GM23248 (cell line): ENCODE measurements at regions not wholly inside any gene's neighbourhood (a gene's known extent, or its start where the extent isn't known, plus 50 kb on each side); places are given as distances from the start of the nearest gene placed in this dataset.

Source experiments
- DNase-seq: peaks from one replicate; pipeline ENCODE4 v3.0.0-alpha.2; 2015
- H2AFZ ChIP-seq: fragments of 200-600 bp; sonication (generic); 2 replicates; pipeline ENCODE4 v1.6.1; 2016; ENCODE audit warnings: antibody characterized with exemption
- H3F3A ChIP-seq: fragments of 200-600 bp; sonication (generic); 2 replicates; pipeline ENCODE4 v1.6.1; 2016; ENCODE audit warnings: mild to moderate bottlenecking, antibody characterized with exemption, mixed run types; ENCODE audit not compliant: insufficient read depth
- H3K27ac ChIP-seq: fragments of 200-600 bp; sonication (generic); 2 replicates; pipeline ENCODE4 v1.5.1; 2016; ENCODE audit warnings: mild to moderate bottlenecking
- H3K27me3 ChIP-seq: fragments of 200-600 bp; sonication (generic); replicated peaks from 2 replicates; pipeline ENCODE4 v1.6.1; 2016; ENCODE audit warnings: mild to moderate bottlenecking; ENCODE audit not compliant: insufficient read depth
- H3K36me3 ChIP-seq: fragments of 200-600 bp; sonication (generic); 2 replicates; pipeline ENCODE4 v1.6.1; 2016; ENCODE audit warnings: low read depth, mild to moderate bottlenecking
- H3K4me1 ChIP-seq: fragments of 200-600 bp; sonication (generic); 2 replicates; pipeline ENCODE4 v1.6.1; 2016; ENCODE audit warnings: mild to moderate bottlenecking; ENCODE audit not compliant: insufficient read depth
- H3K4me2 ChIP-seq: fragments of 200-600 bp; sonication (generic); one replicate; pipeline ENCODE4 v1.6.1; 2016; ENCODE audit warnings: mild to moderate bottlenecking; ENCODE audit not compliant: unreplicated experiment
- H3K4me3 ChIP-seq: fragments of 200-600 bp; sonication (generic); 2 replicates; pipeline ENCODE4 v1.5.1; 2016; ENCODE audit warnings: mild to moderate bottlenecking
- H3K79me2 ChIP-seq: fragments of 200-600 bp; sonication (generic); 2 replicates; pipeline ENCODE4 v1.6.1; 2016; ENCODE audit warnings: mild to moderate bottlenecking; ENCODE audit not compliant: insufficient read depth
- H3K9ac ChIP-seq: fragments of 200-600 bp; sonication (generic); 2 replicates; pipeline ENCODE4 v1.6.1; 2016; ENCODE audit warnings: mild to moderate bottlenecking
- H3K9me2 ChIP-seq: fragments of 200-600 bp; sonication (generic); 2 replicates; pipeline ENCODE4 v1.6.1; 2016; ENCODE audit warnings: mixed run types, mild to moderate bottlenecking, moderate library complexity; ENCODE audit not compliant: insufficient read depth
- H3K9me3 ChIP-seq: fragments of 200-600 bp; sonication (generic); one replicate; pipeline ENCODE4 v1.6.1; 2017; ENCODE audit warnings: low read depth
- H4K20me1 ChIP-seq: fragments of 200-600 bp; sonication (generic); 2 replicates; pipeline ENCODE4 v1.6.0; 2016; ENCODE audit not compliant: insufficient read depth
- EZH2 ChIP-seq: fragments of 200-600 bp; sonication (generic); IDR thresholded peaks from 2 replicates; pipeline ENCODE4 v1.6.1; 2018; ENCODE audit warnings: antibody characterized with exemption, mild to moderate bottlenecking; ENCODE audit not compliant: insufficient read depth, poor library complexity, severe bottlenecking
- EZH2phosphoT487 ChIP-seq: fragments of 200-600 bp; sonication (generic); IDR thresholded peaks from 2 replicates; pipeline ENCODE4 v1.6.1; 2018; ENCODE audit warnings: antibody characterized with exemption, moderate library complexity, mild to moderate bottlenecking, low read depth; ENCODE audit not compliant: insufficient read depth
- WGBS, 2 experiments: methylation state at CpG; one replicate each; pipeline ENCODE4 v1.1.6; 2015 to 2017; ENCODE audit warnings: low lambda C conversion rate in 2 of 2, low coverage in 1 of 2; ENCODE audit errors: missing lambda C conversion rate in 2 of 2; 5-methylcytosine and 5-hydroxymethylcytosine counted together
- in situ Hi-C: fragments of 300-500 bp; cut with MboI; formaldehyde crosslinking; loops from 2 replicates; pipeline ENCODE4 v1.15.0; 2020

DNA sequence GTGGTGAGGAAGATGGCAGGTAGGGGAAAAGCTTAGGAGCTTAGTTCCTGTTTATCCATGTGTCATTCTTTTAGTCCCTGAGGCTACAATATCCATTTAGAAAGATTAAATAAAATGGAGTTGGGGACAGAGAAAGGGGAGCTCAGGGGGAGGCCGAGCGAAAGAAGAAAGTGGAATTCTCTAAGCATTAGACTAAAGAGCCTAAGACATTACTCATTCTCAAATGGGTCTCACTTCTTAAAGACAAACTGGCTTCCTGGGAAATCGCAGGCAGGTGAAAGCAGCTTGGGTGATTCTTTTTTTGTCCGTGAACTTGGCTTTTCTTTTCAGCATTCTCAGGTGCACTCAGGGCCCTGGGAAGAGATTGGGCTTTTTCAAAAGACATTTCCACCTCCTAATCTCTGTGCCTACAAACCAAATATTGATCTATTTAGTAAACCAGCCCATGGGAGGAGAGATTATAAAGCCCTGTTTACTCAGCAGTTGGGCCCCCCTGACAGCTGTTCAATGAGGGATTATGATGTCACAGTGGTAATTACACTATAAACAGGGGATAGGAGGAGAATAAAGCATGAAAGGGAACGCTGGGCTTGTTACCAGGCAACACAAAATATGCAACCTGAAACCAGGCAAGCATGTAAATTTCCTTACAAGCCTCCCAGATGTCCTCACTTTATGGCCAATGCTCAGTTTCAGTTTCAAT is 584.0 kb downstream of the ACTL7B start:
- H3K9me2 ChIP-seq, result no peaks in the 10 kb centered on the region
- H3K4me2 ChIP-seq, result peak overlapping the region; percentile 86
- H3K9me3 ChIP-seq, result no peaks in the 10 kb centered on the region
- DNase-seq, result peak; percentile 81
- H3K9ac ChIP-seq, result peak overlapping the region; percentile 64
- peak overlapping the region; percentile 10; the same call in 1 of the 2 replicates for H3K27ac ChIP-seq
- peaks cover 14% of the 10 kb centered on the region for H3K4me1 ChIP-seq
- in situ Hi-C loops, result loop anchor here (5.0 kb wide), 1 partner anchor 784 kb away; the partner anchor contains the start of gene KLF4
- H4K20me1 ChIP-seq, result no peaks in the 10 kb centered on the region
- no peaks in the 10 kb centered on the region for H3K27me3 ChIP-seq
- peak overlapping the region; percentile 85 for H2AFZ ChIP-seq
- peak overlapping the region; percentile 47 for H3K4me3 ChIP-seq
- TF ChIP-seq EZH2phosphoT487 (no peak), EZH2 (no peak)
- H3F3A ChIP-seq, result no peaks in the 10 kb centered on the region
- H3K36me3 ChIP-seq, result no peaks in the 10 kb centered on the region
- WGBS, 2 experiments, result 65 to 67% methylated on average over 5 of the region's 5 CpGs
- H3K79me2 ChIP-seq, result no peaks in the 10 kb centered on the region

DNA sequence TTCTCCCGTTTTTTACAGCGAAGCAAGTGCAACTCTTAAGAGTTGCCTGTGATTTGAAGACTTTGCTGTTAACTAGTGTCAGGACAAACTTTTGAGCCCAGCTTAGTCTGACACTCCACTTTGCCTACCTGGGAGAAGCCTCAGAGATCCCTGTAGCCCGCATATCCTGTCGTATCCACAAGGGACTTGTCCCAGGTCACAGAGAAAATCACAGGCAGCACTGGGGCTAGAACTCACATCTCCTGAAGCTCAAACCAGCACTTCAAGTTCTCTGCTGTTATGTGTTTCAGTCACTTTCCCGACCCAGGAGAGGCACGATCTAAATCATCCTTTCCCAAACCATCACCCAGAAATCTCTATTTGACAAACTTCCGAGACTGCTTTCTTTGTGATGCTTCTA is 584.5 kb downstream of the ACTL7B start:
- Histone ChIP-seq H3K27ac (no peak overlapping the region), H3K4me3 (no peak overlapping the region), H3K36me3 (no peaks in the 10 kb centered on the region), H3F3A (no peaks in the 10 kb centered on the region), H2AFZ (no peak overlapping the region), H3K4me2 (no peak overlapping the region), H4K20me1 (no peaks in the 10 kb centered on the region), H3K9me2 (no peaks in the 10 kb centered on the region), H3K79me2 (no peaks in the 10 kb centered on the region), H3K9ac (no peak overlapping the region), H3K9me3 (no peaks in the 10 kb centered on the region), H3K27me3 (no peaks in the 10 kb centered on the region), H3K4me1 (peaks cover 14% of the 10 kb centered on the region)
- in situ Hi-C loops, result loop anchor here (5.0 kb wide), 1 partner anchor 784 kb away; the partner anchor contains the start of gene KLF4
- TF ChIP-seq EZH2 (no peak), EZH2phosphoT487 (no peak)
- 99% methylated on average over 7 of the region's 7 CpGs for WGBS, 2 experiments
- DNase-seq, result no peak

DNA sequence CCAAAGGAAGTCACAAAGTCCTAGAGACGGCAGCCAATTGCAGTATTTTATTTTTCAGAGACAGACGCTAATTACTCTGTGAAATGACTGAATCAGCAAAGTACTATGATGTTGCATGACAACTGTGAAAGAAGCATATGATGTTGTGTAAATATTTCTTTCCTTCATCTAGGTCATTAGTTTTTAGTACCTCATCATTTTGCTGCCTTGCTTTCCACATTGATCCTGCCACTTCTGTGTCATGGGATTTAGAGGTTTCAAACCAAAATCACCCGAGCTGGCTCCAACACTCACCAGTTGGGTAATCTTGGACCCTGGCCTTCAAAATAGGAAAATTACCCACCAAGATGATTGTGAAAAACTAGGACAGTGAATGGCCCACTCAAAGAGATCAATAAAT is 585.2 kb downstream of the ACTL7B start:
- no peaks in the 10 kb centered on the region for H3K9me3 ChIP-seq
- no peaks in the 10 kb centered on the region for H3F3A ChIP-seq
- DNase-seq, result no peak
- in situ Hi-C loops, result loop anchor here (5.0 kb wide), 1 partner anchor 783 kb away; the partner anchor contains the start of gene KLF4
- H3K27ac ChIP-seq, result no peak overlapping the region
- H3K4me3 ChIP-seq, result no peak overlapping the region
- no peaks in the 10 kb centered on the region for H3K27me3 ChIP-seq
- no peaks in the 10 kb centered on the region for H3K36me3 ChIP-seq
- no peak overlapping the region for H3K9ac ChIP-seq
- H3K4me2 ChIP-seq, result no peak overlapping the region
- no peaks in the 10 kb centered on the region for H3K79me2 ChIP-seq
- H2AFZ ChIP-seq, result no peak overlapping the region
- 99% methylated on average over 3 of the region's 3 CpGs for WGBS, 2 experiments
- H3K9me2 ChIP-seq, result no peaks in the 10 kb centered on the region
- TF ChIP-seq EZH2phosphoT487, result no peak
- no peak for TF ChIP-seq EZH2
- peaks cover 10% of the 10 kb centered on the region for H3K4me1 ChIP-seq
- H4K20me1 ChIP-seq, result no peaks in the 10 kb centered on the region

DNA sequence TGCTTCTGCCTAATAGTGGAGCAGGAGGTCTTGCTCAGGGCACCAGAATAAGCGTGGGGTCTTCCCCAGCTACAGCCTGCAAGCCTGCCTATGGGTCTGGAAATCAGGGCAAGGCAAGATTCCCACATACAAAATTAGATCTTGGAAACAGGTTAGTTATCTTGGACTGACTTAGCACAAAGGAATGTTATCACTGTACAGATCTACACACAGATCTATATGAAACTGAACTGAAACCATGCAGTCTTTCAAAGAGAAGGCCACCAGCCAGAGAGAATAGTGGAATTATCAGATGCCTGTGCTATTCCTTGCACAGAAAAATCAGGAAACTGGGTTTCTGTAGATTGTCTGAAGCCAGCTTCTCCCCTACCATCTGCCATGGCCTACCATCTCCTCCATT is 585.7 kb downstream of the ACTL7B start:
- Histone ChIP-seq H3K27ac (no peak overlapping the region), H4K20me1 (no peaks in the 10 kb centered on the region), H3K4me1 (peaks cover 10% of the 10 kb centered on the region), H3K9me3 (no peaks in the 10 kb centered on the region), H2AFZ (no peak overlapping the region), H3F3A (no peaks in the 10 kb centered on the region), H3K4me3 (no peak overlapping the region), H3K4me2 (no peak overlapping the region), H3K36me3 (no peaks in the 10 kb centered on the region), H3K79me2 (no peaks in the 10 kb centered on the region), H3K9me2 (no peaks in the 10 kb centered on the region), H3K9ac (no peak overlapping the region), H3K27me3 (no peaks in the 10 kb centered on the region)
- TF ChIP-seq EZH2phosphoT487 (no peak), EZH2 (no peak)
- in situ Hi-C loops, result loop anchor here (5.0 kb wide), 1 partner anchor 783 kb away; the partner anchor contains the start of gene KLF4
- DNase-seq, result no peak
- 100% methylated on average over 1 of the region's 1 CpG for WGBS, 2 experiments
